SK-N-SH (cell line): ENCODE measurements at regions not wholly inside any gene's neighbourhood (a gene's known extent, or its start where the extent isn't known, plus 50 kb on each side); places are given as distances from the start of the nearest gene placed in this dataset.

Experiments
- GATA2 ChIP-seq: sonication (generic); formaldehyde crosslinking; IDR thresholded peaks from 2 replicates; pipeline ENCODE4 v1.5.0; 2020; ENCODE audit warnings: mild to moderate bottlenecking, missing genetic modification reagents
- POLR2AphosphoS5 ChIP-seq: IDR thresholded peaks from 2 replicates; pipeline ENCODE4 v1.6.1; 2012; ENCODE audit warnings: low read depth, low read length
- RXRA ChIP-seq: IDR thresholded peaks from 2 replicates; pipeline ENCODE4 v1.4.0; 2012; ENCODE audit warnings: low read depth, mild to moderate bottlenecking, borderline replicate concordance
- SIN3A ChIP-seq: IDR thresholded peaks from 2 replicates; pipeline ENCODE4 v1.6.1; 2012; ENCODE audit warnings: low read depth, mild to moderate bottlenecking, low read length, moderate library complexity, borderline replicate concordance
- TAF1 ChIP-seq: IDR thresholded peaks from 2 replicates; pipeline ENCODE4 v1.6.1; 2012; ENCODE audit warnings: low read depth, mild to moderate bottlenecking, low read length, moderate library complexity, borderline replicate concordance
- TF ChIP-seq, protein P1 (sequence below): IDR thresholded peaks from 2 replicates; pipeline ENCODE4 v1.6.1; 2012; ENCODE audit warnings: mild to moderate bottlenecking, low read depth, low read length, moderate library complexity
- TF ChIP-seq, protein P2 (sequence below): fragments of 200-600 bp; sonication (generic); IDR thresholded peaks from 2 replicates; pipeline ENCODE4 v1.6.1; 2017; ENCODE audit warnings: antibody characterized with exemption, mild to moderate bottlenecking, moderate library complexity
- TF ChIP-seq, protein P3 (sequence below): IDR thresholded peaks from 2 replicates; pipeline ENCODE4 v1.4.0; 2012; ENCODE audit warnings: low read depth

GRCh38 chr10:4719036-4719435 is 107.0 kb upstream of the AKR1E2 start:
- TF ChIP-seq, protein P1, sequence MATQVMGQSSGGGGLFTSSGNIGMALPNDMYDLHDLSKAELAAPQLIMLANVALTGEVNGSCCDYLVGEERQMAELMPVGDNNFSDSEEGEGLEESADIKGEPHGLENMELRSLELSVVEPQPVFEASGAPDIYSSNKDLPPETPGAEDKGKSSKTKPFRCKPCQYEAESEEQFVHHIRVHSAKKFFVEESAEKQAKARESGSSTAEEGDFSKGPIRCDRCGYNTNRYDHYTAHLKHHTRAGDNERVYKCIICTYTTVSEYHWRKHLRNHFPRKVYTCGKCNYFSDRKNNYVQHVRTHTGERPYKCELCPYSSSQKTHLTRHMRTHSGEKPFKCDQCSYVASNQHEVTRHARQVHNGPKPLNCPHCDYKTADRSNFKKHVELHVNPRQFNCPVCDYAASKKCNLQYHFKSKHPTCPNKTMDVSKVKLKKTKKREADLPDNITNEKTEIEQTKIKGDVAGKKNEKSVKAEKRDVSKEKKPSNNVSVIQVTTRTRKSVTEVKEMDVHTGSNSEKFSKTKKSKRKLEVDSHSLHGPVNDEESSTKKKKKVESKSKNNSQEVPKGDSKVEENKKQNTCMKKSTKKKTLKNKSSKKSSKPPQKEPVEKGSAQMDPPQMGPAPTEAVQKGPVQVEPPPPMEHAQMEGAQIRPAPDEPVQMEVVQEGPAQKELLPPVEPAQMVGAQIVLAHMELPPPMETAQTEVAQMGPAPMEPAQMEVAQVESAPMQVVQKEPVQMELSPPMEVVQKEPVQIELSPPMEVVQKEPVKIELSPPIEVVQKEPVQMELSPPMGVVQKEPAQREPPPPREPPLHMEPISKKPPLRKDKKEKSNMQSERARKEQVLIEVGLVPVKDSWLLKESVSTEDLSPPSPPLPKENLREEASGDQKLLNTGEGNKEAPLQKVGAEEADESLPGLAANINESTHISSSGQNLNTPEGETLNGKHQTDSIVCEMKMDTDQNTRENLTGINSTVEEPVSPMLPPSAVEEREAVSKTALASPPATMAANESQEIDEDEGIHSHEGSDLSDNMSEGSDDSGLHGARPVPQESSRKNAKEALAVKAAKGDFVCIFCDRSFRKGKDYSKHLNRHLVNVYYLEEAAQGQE, result no peak
- TF ChIP-seq POLR2AphosphoS5 (no peak), TAF1 (no peak), RXRA (no peak), GATA2 (CRISPR knock-in tag) (no peak), SIN3A (no peak)
- TF ChIP-seq, protein P2, sequence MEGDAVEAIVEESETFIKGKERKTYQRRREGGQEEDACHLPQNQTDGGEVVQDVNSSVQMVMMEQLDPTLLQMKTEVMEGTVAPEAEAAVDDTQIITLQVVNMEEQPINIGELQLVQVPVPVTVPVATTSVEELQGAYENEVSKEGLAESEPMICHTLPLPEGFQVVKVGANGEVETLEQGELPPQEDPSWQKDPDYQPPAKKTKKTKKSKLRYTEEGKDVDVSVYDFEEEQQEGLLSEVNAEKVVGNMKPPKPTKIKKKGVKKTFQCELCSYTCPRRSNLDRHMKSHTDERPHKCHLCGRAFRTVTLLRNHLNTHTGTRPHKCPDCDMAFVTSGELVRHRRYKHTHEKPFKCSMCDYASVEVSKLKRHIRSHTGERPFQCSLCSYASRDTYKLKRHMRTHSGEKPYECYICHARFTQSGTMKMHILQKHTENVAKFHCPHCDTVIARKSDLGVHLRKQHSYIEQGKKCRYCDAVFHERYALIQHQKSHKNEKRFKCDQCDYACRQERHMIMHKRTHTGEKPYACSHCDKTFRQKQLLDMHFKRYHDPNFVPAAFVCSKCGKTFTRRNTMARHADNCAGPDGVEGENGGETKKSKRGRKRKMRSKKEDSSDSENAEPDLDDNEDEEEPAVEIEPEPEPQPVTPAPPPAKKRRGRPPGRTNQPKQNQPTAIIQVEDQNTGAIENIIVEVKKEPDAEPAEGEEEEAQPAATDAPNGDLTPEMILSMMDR, result no peak
- TF ChIP-seq, protein P3, sequence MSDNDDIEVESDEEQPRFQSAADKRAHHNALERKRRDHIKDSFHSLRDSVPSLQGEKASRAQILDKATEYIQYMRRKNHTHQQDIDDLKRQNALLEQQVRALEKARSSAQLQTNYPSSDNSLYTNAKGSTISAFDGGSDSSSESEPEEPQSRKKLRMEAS, result no peak
